Spleen (tissue), 11 donors: ENCODE measurements at regions not wholly inside any gene's neighbourhood (a gene's known extent, or its start where the extent isn't known, plus 50 kb on each side); places are given as distances from the start of the nearest gene placed in this dataset.

ENCODE experiments used
- DNase-seq: peaks from one replicate; pipeline ENCODE4 v3.0.0-alpha.2; 2020
- H3K27ac ChIP-seq, 8 donors: fragments of 200-600 bp; sonication (generic) in 7 of 8; 1 replicate in 4 of 8; 2 replicates in 4 of 8; pipeline versions ENCODE4 v1.5.0 to v1.8.0; 2016 to 2021; ENCODE audit warnings: inconsistent platforms in 4 of 8, mild to moderate bottlenecking in 4 of 8, moderate library complexity in 1 of 8
- H3K27me3 ChIP-seq, 7 donors: fragments of 200-600 bp; sonication (generic) in 6 of 7; replicated peaks in 1 of 7; 1 replicate in 4 of 7; 2 replicates in 3 of 7; pipeline versions ENCODE4 v1.5.0 to v1.8.0; 2016 to 2021; ENCODE audit warnings: inconsistent platforms in 3 of 7, mild to moderate bottlenecking in 1 of 7
- H3K36me3 ChIP-seq, 6 donors: fragments of 200-600 bp; sonication (generic) in 5 of 6; 1 replicate in 4 of 6; 2 replicates in 2 of 6; pipeline versions ENCODE4 v1.5.0 to v1.8.0; 2016 to 2021; ENCODE audit warnings: inconsistent platforms in 2 of 6
- H3K4me1 ChIP-seq, 6 donors: fragments of 200-600 bp; sonication (generic) in 5 of 6; 1 replicate in 3 of 6; 2 replicates in 3 of 6; pipeline versions ENCODE4 v1.5.0 to v1.8.0; 2016 to 2021; ENCODE audit warnings: inconsistent platforms in 3 of 6
- H3K4me3 ChIP-seq, 8 donors: fragments of 200-600 bp; sonication (generic) in 7 of 8; 1 replicate in 4 of 8; 2 replicates in 4 of 8; pipeline versions ENCODE4 v1.5.0 to v1.8.0; 2016 to 2021; ENCODE audit warnings: inconsistent platforms in 4 of 8, mild to moderate bottlenecking in 4 of 8, moderate library complexity in 2 of 8
- H3K9me3 ChIP-seq, 8 donors: fragments of 200-600 bp; sonication (generic) in 7 of 8; 1 replicate in 4 of 8; 2 replicates in 4 of 8; pipeline versions ENCODE4 v1.5.0 to v1.8.0; 2016 to 2021; ENCODE audit warnings: inconsistent platforms in 4 of 8
- CTCF ChIP-seq, 11 experiments: fragments of 200-600 bp in 7 of 11; fragments of 450-650 bp in 4 of 11; sonication (generic) in 4 of 11; IDR thresholded peaks in 8 of 11; conservative IDR thresholded peaks in 3 of 11; 1 replicate in 7 of 11; 2 replicates in 4 of 11; pipeline versions ENCODE4 v1.4.0 to v1.8.0; 2016 to 2021; ENCODE audit warnings: antibody characterized with exemption in 11 of 11, inconsistent platforms in 4 of 11, mild to moderate bottlenecking in 1 of 11
- POLR2A ChIP-seq, 3 donors: fragments of 450-650 bp; IDR thresholded peaks; one replicate each; pipeline ENCODE4 v1.5.1; 2017; ENCODE audit warnings: antibody characterized with exemption in 3 of 3, mild to moderate bottlenecking in 1 of 3
- POLR2AphosphoS5 ChIP-seq, 3 donors: sonication (generic); formaldehyde crosslinking; IDR thresholded peaks; one replicate each; pipeline ENCODE4 v1.5.1; 2017; ENCODE audit warnings: antibody characterized with exemption in 3 of 3
- WGBS, 5 donors: extraction: QIAGEN DNeasy Blood & Tissue Kit in 3 of 5; methylation state at CpG; one replicate each; pipeline versions ENCODE4 v1.1.5 to v1.1.7; 2013 to 2018; 5-methylcytosine and 5-hydroxymethylcytosine counted together
- intact Hi-C: fragments of 100-400 bp; cut with DNase I; formaldehyde crosslinking; loops from one replicate; pipeline ENCODE4 v1.15.0; 2023; ENCODE audit warnings: low total_unique reads
- donor health status: healthy with polysubstance abuse.
- donor health status: DM: no; HTN: no; CAD: no; lungs with moderate emphysema.
- donor health status: DM: no; HTN: no; CAD: no.
- donor health status: Bipolar disorder and iron deficiency.
- donor health status: healthy.
- donor health status: DM: no; HTN: no; CAD: no.
- donor health status: DM: yes; HTN: yes; CAD: no.

- H3K36me3 ChIP-seq: no peaks in the 10 kb centered on the region
- intact Hi-C loops: no loop called here
- H3K27ac ChIP-seq: no peak overlapping the region
- no peak overlapping the region for H3K4me3 ChIP-seq
- no peak for DNase-seq
- no peaks in the 10 kb centered on the region for H3K27me3 ChIP-seq
- 53 to 66% (median 57%) methylated on average over 3 of the region's 3 CpGs for WGBS, 5 donors
- H3K4me1 ChIP-seq: no peaks in the 10 kb centered on the region
- peaks cover 0 to 25% (median 1%) of the 10 kb centered on the region in 8 donors for H3K9me3 ChIP-seq
- TF ChIP-seq CTCF (IDR thresholded peaks at IDR 0.05 in 8 of 11, conservative IDR thresholded peaks at IDR 0.05 in 3 of 11) (no peak), POLR2A (IDR thresholded peaks at IDR 0.05) (no peak), POLR2AphosphoS5 (IDR thresholded peaks at IDR 0.05) (no peak)
Measured at GRCh38 chr6:19317431-19317986, 519.7 kb upstream of the ID4 start.

GRCh38 chr6:19319005-19319404 lies 518.2 kb upstream of the ID4 start:
- no peaks in the 10 kb centered on the region for H3K27me3 ChIP-seq
- no peak overlapping the region for H3K4me3 ChIP-seq
- H3K4me1 ChIP-seq: no peaks in the 10 kb centered on the region
- peaks cover 0 to 20% (median 1%) of the 10 kb centered on the region in 8 donors for H3K9me3 ChIP-seq
- no peaks in the 10 kb centered on the region for H3K36me3 ChIP-seq
- 83 to 100% (median 86%) methylated on average over 1 of the region's 1 CpG for WGBS, 5 donors
- TF ChIP-seq CTCF (IDR thresholded peaks at IDR 0.05 in 8 of 11, conservative IDR thresholded peaks at IDR 0.05 in 3 of 11) (no peak), POLR2AphosphoS5 (IDR thresholded peaks at IDR 0.05) (no peak), POLR2A (IDR thresholded peaks at IDR 0.05) (no peak)
- H3K27ac ChIP-seq: no peak overlapping the region
- intact Hi-C loops: no loop called here
- DNase-seq: no peak

- intact Hi-C loops: no loop called here
- H3K4me3 ChIP-seq: no peak overlapping the region
- no peaks in the 10 kb centered on the region for H3K4me1 ChIP-seq
- TF ChIP-seq CTCF (IDR thresholded peaks at IDR 0.05 in 8 of 11, conservative IDR thresholded peaks at IDR 0.05 in 3 of 11) (no peak), POLR2AphosphoS5 (IDR thresholded peaks at IDR 0.05) (no peak), POLR2A (IDR thresholded peaks at IDR 0.05) (no peak)
- WGBS, 5 donors: 58 to 89% (median 80%) methylated on average over 3 of the region's 3 CpGs
- H3K27me3 ChIP-seq: no peaks in the 10 kb centered on the region
- no peaks in the 10 kb centered on the region for H3K36me3 ChIP-seq
- no peak for DNase-seq
- no peak overlapping the region for H3K27ac ChIP-seq
- peaks cover 0 to 16% (median 0%) of the 10 kb centered on the region in 8 donors for H3K9me3 ChIP-seq
Measured at GRCh38 chr6:19320111-19320581, 517.0 kb upstream of the ID4 start.

- Histone ChIP-seq H3K36me3 (no peaks in the 10 kb centered on the region), H3K27ac (no peak overlapping the region), H3K4me1 (no peaks in the 10 kb centered on the region), H3K27me3 (no peaks in the 10 kb centered on the region), H3K9me3 (peaks cover 0 to 12% (median 0%) of the 10 kb centered on the region in 8 donors), H3K4me3 (no peak overlapping the region)
- intact Hi-C loops: no loop called here
- TF ChIP-seq CTCF (IDR thresholded peaks at IDR 0.05 in 8 of 11, conservative IDR thresholded peaks at IDR 0.05 in 3 of 11) (no peak), POLR2A (IDR thresholded peaks at IDR 0.05) (no peak), POLR2AphosphoS5 (IDR thresholded peaks at IDR 0.05) (no peak)
- DNase-seq: no peak
- WGBS, 5 donors: 63 to 84% (median 77%) methylated on average over 5 of the region's 5 CpGs
Measured at GRCh38 chr6:19322691-19323485, 514.3 kb upstream of the ID4 start.
